ENCODE measurements at regions not wholly inside any gene's neighbourhood (a gene's known extent, or its start where the extent isn't known, plus 50 kb on each side); places are given as distances from the start of the nearest gene placed in this dataset.

- no peaks in the 10 kb centered on the region for H3K4me1 Mint-ChIP-seq
- no peak for ATAC-seq (replicated peaks)
- H3K36me3 Mint-ChIP-seq: no peaks in the 10 kb centered on the region
- no peak for DNase-seq
- H3K9me3 Mint-ChIP-seq: peaks cover 0 to 2% of the 10 kb centered on the region in 2 donors
- H3K4me3 Mint-ChIP-seq: no peak overlapping the region
- H3K27me3 Mint-ChIP-seq: no peaks in the 10 kb centered on the region
- no peak overlapping the region for H3K27ac Mint-ChIP-seq
Measured at GRCh38 chr4:189299706-189300105, 641.0 kb upstream of the FRG1 start.

GRCh38 chr4:189301692-189302091, 639.0 kb upstream of the FRG1 start:
- H3K27ac Mint-ChIP-seq: no peak overlapping the region
- H3K9me3 Mint-ChIP-seq: peaks cover 0 to 2% of the 10 kb centered on the region in 2 donors
- H3K4me1 Mint-ChIP-seq: no peaks in the 10 kb centered on the region
- no peak overlapping the region for H3K4me3 Mint-ChIP-seq
- DNase-seq: no peak
- H3K36me3 Mint-ChIP-seq: no peaks in the 10 kb centered on the region
- H3K27me3 Mint-ChIP-seq: no peaks in the 10 kb centered on the region
- ATAC-seq (replicated peaks): no peak

- H3K36me3 Mint-ChIP-seq: no peaks in the 10 kb centered on the region
- H3K4me3 Mint-ChIP-seq: no peak overlapping the region
- no peak for DNase-seq
- H3K27me3 Mint-ChIP-seq: no peaks in the 10 kb centered on the region
- H3K9me3 Mint-ChIP-seq: peaks cover 0 to 2% of the 10 kb centered on the region in 2 donors
- no peak overlapping the region for H3K27ac Mint-ChIP-seq
- no peaks in the 10 kb centered on the region for H3K4me1 Mint-ChIP-seq
- ATAC-seq (replicated peaks): no peak
Measured at GRCh38 chr4:189302719-189303118, 638.0 kb upstream of the FRG1 start.

- H3K4me1 Mint-ChIP-seq: no peaks in the 10 kb centered on the region
- no peak overlapping the region for H3K27ac Mint-ChIP-seq
- ATAC-seq (replicated peaks) (no peak), DNase-seq (no peak)
- H3K27me3 Mint-ChIP-seq: no peaks in the 10 kb centered on the region
- H3K9me3 Mint-ChIP-seq: no peaks in the 10 kb centered on the region
- H3K36me3 Mint-ChIP-seq: no peaks in the 10 kb centered on the region
- H3K4me3 Mint-ChIP-seq: no peak overlapping the region
Measured at GRCh38 chr4:189304167-189304566, 636.5 kb upstream of the FRG1 start.

GRCh38 chr4:189304809-189305208, 635.9 kb upstream of the FRG1 start:
- Mint-ChIP-seq H3K4me1 (no peaks in the 10 kb centered on the region), H3K9me3 (no peaks in the 10 kb centered on the region), H3K27ac (no peak overlapping the region), H3K27me3 (no peaks in the 10 kb centered on the region), H3K36me3 (no peaks in the 10 kb centered on the region), H3K4me3 (no peak overlapping the region)
- ATAC-seq (replicated peaks) (no peak), DNase-seq (no peak)

- Mint-ChIP-seq H3K27me3 (no peaks in the 10 kb centered on the region), H3K27ac (no peak overlapping the region), H3K9me3 (no peaks in the 10 kb centered on the region), H3K36me3 (no peaks in the 10 kb centered on the region), H3K4me1 (no peaks in the 10 kb centered on the region), H3K4me3 (no peak overlapping the region)
- DNase-seq (no peak), ATAC-seq (replicated peaks) (no peak)
Measured at GRCh38 chr4:189305500-189305899, 635.2 kb upstream of the FRG1 start.

- Mint-ChIP-seq H3K27me3 (no peaks in the 10 kb centered on the region), H3K27ac (no peak overlapping the region), H3K36me3 (no peaks in the 10 kb centered on the region), H3K4me1 (no peaks in the 10 kb centered on the region), H3K4me3 (no peak overlapping the region), H3K9me3 (peaks cover 0 to 6% of the 10 kb centered on the region in 2 donors)
- ATAC-seq (replicated peaks) (no peak), DNase-seq (no peak)
Measured at GRCh38 chr4:189311251-189311650, 629.4 kb upstream of the FRG1 start.

GRCh38 chr4:189313064-189313463, 627.6 kb upstream of the FRG1 start:
- Mint-ChIP-seq H3K4me3 (no peak overlapping the region), H3K27ac (no peak overlapping the region), H3K27me3 (no peaks in the 10 kb centered on the region), H3K9me3 (peaks cover 0 to 6% of the 10 kb centered on the region in 2 donors), H3K4me1 (no peaks in the 10 kb centered on the region), H3K36me3 (no peaks in the 10 kb centered on the region)
- DNase-seq: no peak
- no peak for ATAC-seq (replicated peaks)

GRCh38 chr4:189313861-189314513, 626.7 kb upstream of the FRG1 start:
- H3K9me3 Mint-ChIP-seq: peaks cover 2 to 6% of the 10 kb centered on the region in 2 donors
- no peak for ATAC-seq (replicated peaks)
- H3K36me3 Mint-ChIP-seq: no peaks in the 10 kb centered on the region
- no peak for DNase-seq
- no peaks in the 10 kb centered on the region for H3K27me3 Mint-ChIP-seq
- no peak overlapping the region for H3K27ac Mint-ChIP-seq
- no peaks in the 10 kb centered on the region for H3K4me1 Mint-ChIP-seq
- no peak overlapping the region for H3K4me3 Mint-ChIP-seq

GRCh38 chr4:189322426-189322825, 618.2 kb upstream of the FRG1 start:
- H3K27ac Mint-ChIP-seq: no peak overlapping the region
- H3K9me3 Mint-ChIP-seq: peaks cover 4 to 12% of the 10 kb centered on the region in 2 donors
- no peak for ATAC-seq (replicated peaks)
- H3K4me1 Mint-ChIP-seq: no peaks in the 10 kb centered on the region
- no peak for DNase-seq
- H3K36me3 Mint-ChIP-seq: no peaks in the 10 kb centered on the region
- H3K4me3 Mint-ChIP-seq: no peak overlapping the region
- no peaks in the 10 kb centered on the region for H3K27me3 Mint-ChIP-seq

- Mint-ChIP-seq H3K9me3 (peaks cover 5 to 13% of the 10 kb centered on the region in 2 donors), H3K36me3 (no peaks in the 10 kb centered on the region), H3K27ac (no peak overlapping the region), H3K4me3 (no peak overlapping the region), H3K27me3 (no peaks in the 10 kb centered on the region), H3K4me1 (no peaks in the 10 kb centered on the region)
- DNase-seq (no peak), ATAC-seq (replicated peaks) (no peak)
Measured at GRCh38 chr4:189341881-189342280, 598.8 kb upstream of the FRG1 start.

GRCh38 chr4:189355590-189355989, 585.1 kb upstream of the FRG1 start:
- H3K36me3 Mint-ChIP-seq: no peaks in the 10 kb centered on the region
- no peak overlapping the region for H3K4me3 Mint-ChIP-seq
- peaks cover 5 to 9% of the 10 kb centered on the region in 2 donors for H3K9me3 Mint-ChIP-seq
- DNase-seq (no peak), ATAC-seq (replicated peaks) (no peak)
- H3K4me1 Mint-ChIP-seq: no peaks in the 10 kb centered on the region
- no peak overlapping the region for H3K27ac Mint-ChIP-seq
- no peaks in the 10 kb centered on the region for H3K27me3 Mint-ChIP-seq

GRCh38 chr4:189362364-189362763, 578.3 kb upstream of the FRG1 start:
- no peaks in the 10 kb centered on the region for H3K4me1 Mint-ChIP-seq
- no peaks in the 10 kb centered on the region for H3K27me3 Mint-ChIP-seq
- no peak for DNase-seq
- no peak overlapping the region for H3K27ac Mint-ChIP-seq
- H3K9me3 Mint-ChIP-seq: peaks cover 7 to 10% of the 10 kb centered on the region in 2 donors
- no peak for ATAC-seq (replicated peaks)
- no peaks in the 10 kb centered on the region for H3K36me3 Mint-ChIP-seq
- no peak overlapping the region for H3K4me3 Mint-ChIP-seq

- Mint-ChIP-seq H3K27me3 (no peaks in the 10 kb centered on the region), H3K27ac (no peak overlapping the region), H3K9me3 (peaks cover 9 to 10% of the 10 kb centered on the region in 2 donors), H3K4me3 (peak overlapping the region; percentile 26 to 28), H3K36me3 (no peaks in the 10 kb centered on the region), H3K4me1 (no peaks in the 10 kb centered on the region)
- DNase-seq: no peak
- no peak for ATAC-seq (replicated peaks)
Measured at GRCh38 chr4:189364032-189364449, 576.6 kb upstream of the FRG1 start.

- H3K27ac Mint-ChIP-seq: no peak overlapping the region
- H3K27me3 Mint-ChIP-seq: no peaks in the 10 kb centered on the region
- ATAC-seq (replicated peaks): no peak
- no peaks in the 10 kb centered on the region for H3K36me3 Mint-ChIP-seq
- H3K4me1 Mint-ChIP-seq: no peaks in the 10 kb centered on the region
- H3K4me3 Mint-ChIP-seq: no peak overlapping the region
- H3K9me3 Mint-ChIP-seq: peaks cover 9 to 10% of the 10 kb centered on the region in 2 donors
- DNase-seq: no peak
Measured at GRCh38 chr4:189365451-189365850, 575.2 kb upstream of the FRG1 start.

- Mint-ChIP-seq H3K4me1 (no peaks in the 10 kb centered on the region), H3K4me3 (no peak overlapping the region), H3K9me3 (peaks cover 8 to 9% of the 10 kb centered on the region in 2 donors), H3K27me3 (no peaks in the 10 kb centered on the region), H3K36me3 (no peaks in the 10 kb centered on the region), H3K27ac (no peak overlapping the region)
- ATAC-seq (replicated peaks): no peak
- DNase-seq: no peak
Measured at GRCh38 chr4:189367832-189368231, 572.8 kb upstream of the FRG1 start.

Data from stimulated activated naive B cell treated with anti-CD40 and anti-IgM and Interleukin-4, amounts not matched to agents 10 μg/mL and 1 μg/mL and 100 μg/mL, for 72 hours (primary cell).